HG02840 (cell line): ENCODE measurements at regions not wholly inside any gene's neighbourhood (a gene's known extent, or its start where the extent isn't known, plus 50 kb on each side); places are given as distances from the start of the nearest gene placed in this dataset.

Experiments used
- ATAC-seq: cut with Tn5 transposase; IDR thresholded peaks from one replicate; pipeline ENCODE4 v1.9.1; 2021; ENCODE audit warnings: mild to moderate bottlenecking, moderate library complexity, moderate number of reproducible peaks; ENCODE audit not compliant: unreplicated experiment, low FRiP score

- ATAC-seq = no peak
Observed at GRCh38 chr10:62648921-62649320, 155.6 kb upstream of the ADO start.

GRCh38 chr10:62650411-62650810 lies 154.1 kb upstream of the ADO start:
- no peak for ATAC-seq

GRCh38 chr10:62651341-62651740 lies 153.2 kb upstream of the ADO start:
- ATAC-seq = no peak

- ATAC-seq = no peak
Observed at GRCh38 chr10:62652114-62652513, 152.4 kb upstream of the ADO start.

- no peak for ATAC-seq
Observed at GRCh38 chr10:62652564-62652963, 152.0 kb upstream of the ADO start.

- peak; percentile 76 for ATAC-seq
Observed at GRCh38 chr10:62653254-62653653, 151.3 kb upstream of the ADO start.

GRCh38 chr10:62654966-62655336 lies 149.6 kb upstream of the ADO start:
- no peak for ATAC-seq

- ATAC-seq = peak; percentile 86
Observed at GRCh38 chr10:62655337-62655994, 149.1 kb upstream of the ADO start.

GRCh38 chr10:62657244-62657835 lies 147.2 kb upstream of the ADO start:
- ATAC-seq = no peak

GRCh38 chr10:62658516-62658915 lies 146.0 kb upstream of the ADO start:
- ATAC-seq = no peak

- ATAC-seq = no peak
Observed at GRCh38 chr10:62661143-62661542, 143.4 kb upstream of the ADO start.

- no peak for ATAC-seq
Observed at GRCh38 chr10:62662486-62662885, 142.0 kb upstream of the ADO start.

- ATAC-seq = no peak
Observed at GRCh38 chr10:62665771-62666170, 138.7 kb upstream of the ADO start.

- ATAC-seq = no peak
Observed at GRCh38 chr10:62666275-62666674, 138.2 kb upstream of the ADO start.

- no peak for ATAC-seq
Observed at GRCh38 chr10:62669341-62669740, 135.2 kb upstream of the ADO start.

- no peak for ATAC-seq
Observed at GRCh38 chr10:62671104-62671503, 133.4 kb upstream of the ADO start.

- peak; percentile 97 for ATAC-seq
Observed at GRCh38 chr10:62681211-62681940, 123.1 kb upstream of the ADO start.

GRCh38 chr10:62684911-62685310 lies 119.6 kb upstream of the ADO start:
- no peak for ATAC-seq

- no peak for ATAC-seq
Observed at GRCh38 chr10:62687230-62687748, 117.2 kb upstream of the ADO start.

GRCh38 chr10:62688971-62689700 lies 115.4 kb upstream of the ADO start:
- no peak for ATAC-seq

- ATAC-seq = no peak
Observed at GRCh38 chr10:62689712-62690111, 114.8 kb upstream of the ADO start.
